Vagina (tissue), 2 donors: ENCODE measurements at regions not wholly inside any gene's neighbourhood (a gene's known extent, or its start where the extent isn't known, plus 50 kb on each side); places are given as distances from the start of the nearest gene placed in this dataset.

Experiments used
- DNase-seq, 2 donors: peaks; one replicate each; pipeline ENCODE4 v3.0.0-alpha.2; 2017; ENCODE audit errors: extremely low spot score in 2 of 2
- H3K27ac ChIP-seq: fragments of 200-600 bp; sonication (generic); one replicate; pipeline ENCODE4 v1.5.1; 2019
- H3K27me3 ChIP-seq: fragments of 200-600 bp; sonication (generic); one replicate; pipeline ENCODE4 v1.5.1; 2019
- H3K36me3 ChIP-seq, 2 donors: fragments of 200-600 bp; sonication (generic); one replicate each; pipeline ENCODE4 v1.5.1; 2017 to 2019
- H3K4me1 ChIP-seq: fragments of 200-600 bp; sonication (generic); one replicate; pipeline ENCODE4 v1.5.1; 2019
- H3K4me3 ChIP-seq, 2 donors: fragments of 200-600 bp; sonication (generic); 1 replicate in 1 of 2; 2 replicates in 1 of 2; pipeline ENCODE4 v1.5.1; 2016 to 2019
- H3K9me3 ChIP-seq: fragments of 200-600 bp; sonication (generic); one replicate; pipeline ENCODE4 v1.5.1; 2019
- POLR2A ChIP-seq, 2 donors: fragments of 450-650 bp; IDR thresholded peaks; one replicate each; pipeline ENCODE4 v1.6.1; 2017; ENCODE audit warnings: antibody characterized with exemption in 2 of 2, mild to moderate bottlenecking in 2 of 2, moderate library complexity in 2 of 2
- POLR2AphosphoS5 ChIP-seq, 2 donors: sonication (generic); formaldehyde crosslinking; IDR thresholded peaks; one replicate each; pipeline ENCODE4 v1.9.0; 2017; ENCODE audit warnings: antibody characterized with exemption in 2 of 2, mild to moderate bottlenecking in 2 of 2, low read depth in 1 of 2; ENCODE audit not compliant: insufficient read depth in 1 of 2
- intact Hi-C: fragments of 100-400 bp; cut with DNase I; formaldehyde crosslinking; loops from one replicate; pipeline ENCODE4 v1.15.1; 2023
- TF ChIP-seq, protein P1 (sequence below), 3 experiments: fragments of 450-650 bp in 2 of 3; fragments of 200-600 bp in 1 of 3; sonication (generic) in 1 of 3; IDR thresholded peaks; one replicate each; pipeline ENCODE4 v1.5.1; 2017 to 2019; ENCODE audit warnings: antibody characterized with exemption in 3 of 3, mild to moderate bottlenecking in 2 of 3, moderate library complexity in 2 of 3

DNA sequence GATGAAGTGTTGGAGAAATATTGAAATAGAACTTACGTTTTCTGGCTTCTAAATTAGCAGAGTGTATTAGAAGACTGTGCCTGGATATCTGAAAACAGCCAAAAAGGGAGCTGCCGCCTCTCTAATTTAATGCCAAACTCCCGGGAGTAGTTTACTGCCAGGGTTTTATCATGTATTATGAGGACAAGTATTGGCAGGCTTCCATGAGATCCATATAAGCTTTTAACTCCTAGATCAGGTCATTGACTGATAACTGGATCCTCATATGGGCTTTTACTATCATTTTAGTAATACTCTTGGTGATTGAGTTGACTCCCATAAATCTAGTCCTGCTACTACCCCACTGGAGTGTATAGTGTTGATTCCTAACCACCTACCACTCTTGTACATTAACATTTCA is 178.4 kb upstream of the CXADR start:
- Histone ChIP-seq H3K9me3 (no peaks in the 10 kb centered on the region), H3K27me3 (no peaks in the 10 kb centered on the region), H3K36me3 (no peaks in the 10 kb centered on the region), H3K4me3 (no peak overlapping the region), H3K4me1 (no peaks in the 10 kb centered on the region), H3K27ac (no peak overlapping the region)
- TF ChIP-seq POLR2AphosphoS5 (IDR thresholded peaks at IDR 0.05; ENCODE audit: insufficient read depth in 1 of 2, low read depth in 1 of 2) = no peak
- DNase-seq = no peak
- intact Hi-C loops = no loop called here

DNA sequence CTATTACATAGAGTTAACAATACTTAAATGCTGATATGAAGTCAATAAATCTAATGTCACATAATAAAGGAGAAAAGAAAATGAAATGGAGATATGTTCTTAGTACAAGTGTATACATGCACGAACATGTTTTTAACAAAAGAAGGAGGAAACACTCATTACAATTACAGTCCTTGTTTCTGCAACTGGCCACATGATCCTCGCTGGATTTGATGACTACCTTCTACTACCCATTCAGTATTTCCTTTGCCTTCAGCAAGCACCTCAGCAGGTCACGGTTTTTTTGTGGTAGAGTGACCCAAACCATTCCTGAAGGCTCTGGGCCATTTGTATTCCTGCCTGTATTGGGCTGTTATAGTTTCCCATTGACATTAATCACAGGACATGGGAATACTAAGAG is 172.8 kb upstream of the CXADR start:
- Histone ChIP-seq H3K36me3 (no peaks in the 10 kb centered on the region), H3K9me3 (no peaks in the 10 kb centered on the region), H3K27me3 (no peaks in the 10 kb centered on the region), H3K4me1 (no peaks in the 10 kb centered on the region), H3K27ac (no peak overlapping the region), H3K4me3 (no peak overlapping the region)
- DNase-seq = no peak
- TF ChIP-seq, protein P1, sequence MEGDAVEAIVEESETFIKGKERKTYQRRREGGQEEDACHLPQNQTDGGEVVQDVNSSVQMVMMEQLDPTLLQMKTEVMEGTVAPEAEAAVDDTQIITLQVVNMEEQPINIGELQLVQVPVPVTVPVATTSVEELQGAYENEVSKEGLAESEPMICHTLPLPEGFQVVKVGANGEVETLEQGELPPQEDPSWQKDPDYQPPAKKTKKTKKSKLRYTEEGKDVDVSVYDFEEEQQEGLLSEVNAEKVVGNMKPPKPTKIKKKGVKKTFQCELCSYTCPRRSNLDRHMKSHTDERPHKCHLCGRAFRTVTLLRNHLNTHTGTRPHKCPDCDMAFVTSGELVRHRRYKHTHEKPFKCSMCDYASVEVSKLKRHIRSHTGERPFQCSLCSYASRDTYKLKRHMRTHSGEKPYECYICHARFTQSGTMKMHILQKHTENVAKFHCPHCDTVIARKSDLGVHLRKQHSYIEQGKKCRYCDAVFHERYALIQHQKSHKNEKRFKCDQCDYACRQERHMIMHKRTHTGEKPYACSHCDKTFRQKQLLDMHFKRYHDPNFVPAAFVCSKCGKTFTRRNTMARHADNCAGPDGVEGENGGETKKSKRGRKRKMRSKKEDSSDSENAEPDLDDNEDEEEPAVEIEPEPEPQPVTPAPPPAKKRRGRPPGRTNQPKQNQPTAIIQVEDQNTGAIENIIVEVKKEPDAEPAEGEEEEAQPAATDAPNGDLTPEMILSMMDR (IDR thresholded peaks at IDR 0.05) = no peak
- no peak for TF ChIP-seq POLR2A (IDR thresholded peaks at IDR 0.05)
- no peak for TF ChIP-seq POLR2AphosphoS5 (IDR thresholded peaks at IDR 0.05; ENCODE audit: insufficient read depth in 1 of 2, low read depth in 1 of 2)
- intact Hi-C loops = no loop called here

DNA sequence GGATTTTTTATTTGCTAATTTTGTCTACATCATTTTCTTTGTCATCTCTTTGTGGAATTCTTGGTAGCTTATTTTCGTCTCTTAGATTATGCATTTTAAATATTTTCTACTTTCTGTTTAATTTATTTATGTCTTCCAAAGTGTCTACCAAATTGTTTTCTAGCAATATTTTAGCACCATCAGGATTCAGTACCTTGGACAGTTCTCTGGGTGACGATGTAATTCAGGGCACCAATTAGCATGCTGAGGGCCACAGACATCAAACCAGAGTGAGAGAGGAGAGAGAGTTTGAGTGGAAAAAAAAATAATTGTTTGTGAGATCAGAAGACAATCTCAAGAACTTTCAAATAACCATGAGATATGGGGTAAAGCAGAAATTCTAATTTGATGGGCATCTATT is 169.8 kb upstream of the CXADR start:
- Histone ChIP-seq H3K9me3 (no peaks in the 10 kb centered on the region), H3K27ac (no peak overlapping the region), H3K27me3 (no peaks in the 10 kb centered on the region), H3K36me3 (no peaks in the 10 kb centered on the region), H3K4me1 (no peaks in the 10 kb centered on the region), H3K4me3 (no peak overlapping the region)
- TF ChIP-seq POLR2A (IDR thresholded peaks at IDR 0.05) = no peak
- no peak for TF ChIP-seq POLR2AphosphoS5 (IDR thresholded peaks at IDR 0.05; ENCODE audit: insufficient read depth in 1 of 2, low read depth in 1 of 2)
- TF ChIP-seq, protein P1 (IDR thresholded peaks at IDR 0.05) = no peak
- DNase-seq = no peak
- intact Hi-C loops = no loop called here

DNA sequence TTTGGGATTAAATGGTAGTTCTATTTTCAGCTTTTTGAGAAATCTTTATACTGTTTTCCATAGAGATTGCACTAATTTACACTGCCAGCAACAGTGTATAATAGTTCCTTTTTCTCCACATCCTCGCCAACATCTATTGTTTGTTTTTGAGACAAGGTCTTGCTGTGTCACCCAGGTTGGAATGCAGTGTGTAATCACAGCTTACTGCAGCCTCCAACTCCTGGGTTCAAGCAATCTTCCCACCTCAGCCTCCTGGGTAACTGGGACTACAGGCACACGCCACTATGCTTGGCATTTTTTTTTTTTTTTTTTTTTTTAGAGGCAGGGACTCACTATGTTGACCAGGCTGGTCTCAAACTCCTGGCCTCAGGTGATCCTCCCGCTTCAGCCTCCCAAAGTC is 164.5 kb upstream of the CXADR start:
- Histone ChIP-seq H3K27ac (no peak overlapping the region), H3K27me3 (no peaks in the 10 kb centered on the region), H3K36me3 (no peaks in the 10 kb centered on the region), H3K9me3 (no peaks in the 10 kb centered on the region), H3K4me1 (no peaks in the 10 kb centered on the region), H3K4me3 (no peak overlapping the region)
- DNase-seq = no peak
- intact Hi-C loops = no loop called here
- TF ChIP-seq POLR2AphosphoS5 (IDR thresholded peaks at IDR 0.05; ENCODE audit: insufficient read depth in 1 of 2, low read depth in 1 of 2) (no peak), POLR2A (IDR thresholded peaks at IDR 0.05) (no peak)
- TF ChIP-seq, protein P1 (IDR thresholded peaks at IDR 0.05) = no peak

DNA sequence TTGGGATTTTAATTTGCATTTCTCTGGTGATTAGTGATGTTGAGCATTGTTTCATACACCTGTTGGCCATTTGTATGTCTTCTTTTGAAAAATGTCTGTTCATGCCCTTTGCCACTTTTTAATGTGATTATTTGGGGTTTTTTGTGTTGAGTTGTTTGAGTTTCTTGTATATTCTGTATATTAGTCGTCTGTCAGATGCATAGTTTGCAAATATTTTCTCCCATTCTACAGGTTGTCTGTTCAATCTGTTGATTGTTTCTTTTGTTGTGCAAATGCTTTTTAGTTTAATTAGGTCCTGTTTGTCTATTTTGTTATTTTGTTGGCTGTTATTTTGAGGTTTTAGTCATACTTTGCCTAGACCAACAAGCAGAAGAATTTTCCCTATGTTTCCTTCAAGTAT is 164.0 kb upstream of the CXADR start:
- no peaks in the 10 kb centered on the region for H3K36me3 ChIP-seq
- no peaks in the 10 kb centered on the region for H3K27me3 ChIP-seq
- no peak for TF ChIP-seq POLR2A (IDR thresholded peaks at IDR 0.05)
- TF ChIP-seq, protein P1 (IDR thresholded peaks at IDR 0.05) = no peak
- no peak for TF ChIP-seq POLR2AphosphoS5 (IDR thresholded peaks at IDR 0.05; ENCODE audit: insufficient read depth in 1 of 2, low read depth in 1 of 2)
- H3K4me1 ChIP-seq = no peaks in the 10 kb centered on the region
- no peak overlapping the region for H3K4me3 ChIP-seq
- no peaks in the 10 kb centered on the region for H3K9me3 ChIP-seq
- intact Hi-C loops = no loop called here
- H3K27ac ChIP-seq = no peak overlapping the region
- no peak for DNase-seq

DNA sequence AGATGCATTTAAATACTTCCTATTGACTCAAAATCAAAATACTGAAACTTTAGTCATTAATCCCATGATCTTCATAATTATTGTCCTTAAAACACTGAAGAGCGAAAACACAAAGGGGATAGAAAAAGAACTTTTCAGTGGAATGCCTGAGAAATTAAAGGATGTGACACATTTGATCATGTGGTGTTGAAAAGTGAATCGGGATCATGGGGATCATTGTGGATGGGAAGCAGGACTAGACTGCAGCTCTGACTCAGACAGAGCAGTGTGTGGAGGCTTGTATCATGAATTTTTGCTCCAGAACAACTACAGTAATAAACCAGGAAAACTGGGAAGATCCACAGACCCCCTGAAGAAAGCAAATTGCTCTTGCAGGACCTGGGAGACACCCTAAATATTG is 161.1 kb upstream of the CXADR start:
- H3K27ac ChIP-seq = no peak overlapping the region
- no peaks in the 10 kb centered on the region for H3K9me3 ChIP-seq
- no peaks in the 10 kb centered on the region for H3K27me3 ChIP-seq
- TF ChIP-seq, protein P1 (IDR thresholded peaks at IDR 0.05) = no peak
- TF ChIP-seq POLR2A (IDR thresholded peaks at IDR 0.05) = no peak
- no peaks in the 10 kb centered on the region for H3K36me3 ChIP-seq
- no peak overlapping the region for H3K4me3 ChIP-seq
- H3K4me1 ChIP-seq = no peaks in the 10 kb centered on the region
- intact Hi-C loops = no loop called here
- DNase-seq = no peak
